ENCODE measurements at regions not wholly inside any gene's neighbourhood (a gene's known extent, or its start where the extent isn't known, plus 50 kb on each side); places are given as distances from the start of the nearest gene placed in this dataset.

DNA sequence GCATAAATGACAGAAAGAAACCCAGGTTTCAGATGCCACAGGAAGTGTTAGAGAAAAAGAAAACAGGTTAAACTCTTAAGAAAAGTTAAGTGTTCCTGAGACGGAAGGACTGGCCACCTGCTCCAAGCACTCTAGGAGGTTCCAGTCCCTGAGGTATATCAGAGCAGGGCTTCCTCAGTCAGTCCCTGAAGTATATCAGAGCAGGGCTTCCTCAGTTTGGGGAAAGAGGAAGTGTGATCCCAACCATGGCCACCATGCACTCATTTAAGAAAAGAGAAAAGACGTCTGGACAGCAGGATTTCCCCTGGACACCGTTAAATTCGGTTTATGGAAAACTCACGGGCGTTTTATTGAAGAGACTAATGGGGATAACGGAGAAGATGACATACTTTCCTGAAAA, 133.4 kb upstream of the PFKP start:
- Histone ChIP-seq H3K4me1 (no peaks in the 10 kb centered on the region), H3K27me3 (peaks cover 0 to 52% (median 27%) of the 10 kb centered on the region in 7 donors), H3K9me3 (no peaks in the 10 kb centered on the region), H3K36me3 (no peaks in the 10 kb centered on the region), H3K27ac (no peak overlapping the region), H3K4me3 (no peak overlapping the region)
- TF ChIP-seq, protein P1, sequence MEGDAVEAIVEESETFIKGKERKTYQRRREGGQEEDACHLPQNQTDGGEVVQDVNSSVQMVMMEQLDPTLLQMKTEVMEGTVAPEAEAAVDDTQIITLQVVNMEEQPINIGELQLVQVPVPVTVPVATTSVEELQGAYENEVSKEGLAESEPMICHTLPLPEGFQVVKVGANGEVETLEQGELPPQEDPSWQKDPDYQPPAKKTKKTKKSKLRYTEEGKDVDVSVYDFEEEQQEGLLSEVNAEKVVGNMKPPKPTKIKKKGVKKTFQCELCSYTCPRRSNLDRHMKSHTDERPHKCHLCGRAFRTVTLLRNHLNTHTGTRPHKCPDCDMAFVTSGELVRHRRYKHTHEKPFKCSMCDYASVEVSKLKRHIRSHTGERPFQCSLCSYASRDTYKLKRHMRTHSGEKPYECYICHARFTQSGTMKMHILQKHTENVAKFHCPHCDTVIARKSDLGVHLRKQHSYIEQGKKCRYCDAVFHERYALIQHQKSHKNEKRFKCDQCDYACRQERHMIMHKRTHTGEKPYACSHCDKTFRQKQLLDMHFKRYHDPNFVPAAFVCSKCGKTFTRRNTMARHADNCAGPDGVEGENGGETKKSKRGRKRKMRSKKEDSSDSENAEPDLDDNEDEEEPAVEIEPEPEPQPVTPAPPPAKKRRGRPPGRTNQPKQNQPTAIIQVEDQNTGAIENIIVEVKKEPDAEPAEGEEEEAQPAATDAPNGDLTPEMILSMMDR (IDR thresholded peaks at IDR 0.05): no peak
- no peak for DNase-seq
- ATAC-seq: no peak
- intact Hi-C loops (cut with DNase I): loop anchor here in 1 of 10 donors (10.0 kb wide), 1 partner anchor 101 kb away; no protein-coding TSS in a partner anchor
- 65 to 76% methylated on average over 7 of the region's 7 CpGs for WGBS, 2 donors

DNA sequence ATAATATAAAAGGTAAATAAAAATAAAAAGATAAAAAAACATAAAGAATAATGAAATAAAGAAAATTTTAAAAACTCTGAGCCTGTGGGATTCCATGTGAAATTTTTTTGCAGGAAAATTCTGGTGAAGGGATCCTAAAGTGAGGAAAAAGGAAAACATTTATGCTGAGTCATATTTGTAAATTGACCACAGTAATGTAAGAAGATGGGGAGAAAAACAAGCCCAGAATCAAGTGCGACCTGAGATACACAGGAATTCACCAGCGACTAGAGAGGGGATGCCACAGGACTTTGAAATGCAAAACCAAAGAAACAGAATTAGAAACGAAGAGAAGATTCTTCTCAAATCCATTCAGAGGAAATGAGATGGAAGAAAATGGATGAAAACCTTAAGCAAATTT, 133.8 kb upstream of the PFKP start:
- no peaks in the 10 kb centered on the region for H3K9me3 ChIP-seq
- peaks cover 0 to 52% (median 29%) of the 10 kb centered on the region in 7 donors for H3K27me3 ChIP-seq
- intact Hi-C loops (cut with DNase I): loop anchor here in 1 of 10 donors (10.0 kb wide), 1 partner anchor 101 kb away; no protein-coding TSS in a partner anchor
- H3K27ac ChIP-seq: no peak overlapping the region
- ATAC-seq (no peak), DNase-seq (no peak)
- TF ChIP-seq, protein P1 (IDR thresholded peaks at IDR 0.05): no peak
- H3K36me3 ChIP-seq: no peaks in the 10 kb centered on the region
- H3K4me1 ChIP-seq: no peaks in the 10 kb centered on the region
- no peak overlapping the region for H3K4me3 ChIP-seq
- WGBS, 2 donors: 63% methylated on average over 3 of the region's 3 CpGs

DNA sequence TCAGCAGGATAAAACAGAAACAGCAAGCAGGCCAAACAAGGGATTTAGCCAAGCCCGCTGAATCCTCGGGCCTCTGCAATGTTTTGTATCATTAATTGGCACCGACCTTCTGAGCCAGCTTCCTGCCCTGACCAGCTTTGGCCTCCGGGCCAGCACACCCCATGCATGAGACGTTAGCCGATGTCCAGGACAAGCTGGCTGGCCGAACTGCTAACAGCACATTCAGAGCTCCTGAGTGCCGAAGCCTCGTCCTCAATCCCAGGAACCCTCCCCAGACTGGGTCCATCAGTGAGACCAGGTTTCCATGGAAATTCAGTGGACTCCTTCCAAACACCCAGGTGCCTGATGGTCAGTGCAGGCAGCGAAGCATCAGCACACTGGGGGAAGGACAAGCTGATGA, 134.3 kb upstream of the PFKP start:
- WGBS, 2 donors: 77 to 81% methylated on average over 10 of the region's 10 CpGs
- TF ChIP-seq, protein P1 (IDR thresholded peaks at IDR 0.05): no peak
- no peak for DNase-seq
- no peak overlapping the region for H3K27ac ChIP-seq
- no peaks in the 10 kb centered on the region for H3K36me3 ChIP-seq
- H3K4me1 ChIP-seq: peaks cover 0 to 3% (median 0%) of the 10 kb centered on the region in 9 donors
- peaks cover 0 to 52% (median 29%) of the 10 kb centered on the region in 7 donors for H3K27me3 ChIP-seq
- H3K9me3 ChIP-seq: no peaks in the 10 kb centered on the region
- intact Hi-C loops (cut with DNase I): loop anchor here in 1 of 10 donors (10.0 kb wide), 1 partner anchor 102 kb away; no protein-coding TSS in a partner anchor
- H3K4me3 ChIP-seq: no peak overlapping the region
- no peak for ATAC-seq

DNA sequence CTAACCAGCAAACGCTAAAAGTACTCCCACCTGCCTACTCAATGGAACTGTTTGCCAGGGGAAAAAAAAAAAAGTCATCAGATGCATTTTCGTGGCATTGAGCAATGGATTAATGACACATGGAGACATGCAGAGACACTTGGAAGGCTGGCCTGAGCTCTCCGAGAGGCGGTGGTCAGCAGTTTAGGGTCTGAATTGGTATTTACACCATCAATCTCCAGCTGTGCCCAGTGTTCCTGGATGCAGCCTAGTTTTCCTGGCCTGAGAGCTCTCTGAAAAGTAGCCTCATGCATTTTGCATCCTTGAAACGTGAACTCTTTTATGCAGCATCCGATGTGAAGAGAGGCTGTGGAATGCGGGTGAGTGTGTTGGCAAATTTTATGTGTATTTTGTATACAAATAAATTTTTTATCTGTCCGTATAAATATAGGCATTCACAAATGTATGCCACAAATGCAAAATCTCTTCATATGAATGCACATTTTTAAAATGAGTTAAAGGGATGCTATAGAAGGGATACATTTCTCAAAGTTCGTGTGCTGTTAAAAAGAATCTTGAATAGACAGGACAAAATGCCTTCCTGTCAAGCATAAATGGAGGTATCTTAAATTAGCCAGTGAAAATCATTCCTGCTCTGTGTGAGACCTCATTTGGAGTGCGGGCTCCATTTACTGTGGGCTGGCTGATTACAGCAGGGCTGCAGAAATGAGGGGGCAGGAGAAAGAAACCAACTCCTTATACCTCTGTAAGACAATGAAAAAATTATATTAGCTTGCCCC, 137.7 kb upstream of the PFKP start:
- WGBS, 2 donors: 59 to 61% methylated on average over 10 of the region's 10 CpGs
- Histone ChIP-seq H3K4me1 (peaks cover 0 to 10% (median 0%) of the 10 kb centered on the region in 9 donors), H3K4me3 (no peak overlapping the region), H3K27ac (no peak overlapping the region), H3K9me3 (no peaks in the 10 kb centered on the region), H3K27me3 (peaks cover 0 to 31% (median 20%) of the 10 kb centered on the region in 7 donors), H3K36me3 (no peaks in the 10 kb centered on the region)
- TF ChIP-seq, protein P1 (IDR thresholded peaks at IDR 0.05): no peak
- DNase-seq (no peak), ATAC-seq (no peak)
- intact Hi-C loops (cut with DNase I): loop anchor here in 8 of 10 donors (2.0 to 10.0 kb wide), 4 partner anchors 105 to 115 kb away; no protein-coding TSS in a partner anchor
